Tibial nerve (tissue), 4 donors: ENCODE measurements at regions not wholly inside any gene's neighbourhood (a gene's known extent, or its start where the extent isn't known, plus 50 kb on each side); places are given as distances from the start of the nearest gene placed in this dataset.

Experiments
- DNase-seq, 2 donors: peaks; one replicate each; pipeline ENCODE4 v3.0.0-alpha.2; 2019; ENCODE audit warnings: low spot score in 2 of 2
- H3K27ac ChIP-seq, 4 donors: fragments of 200-600 bp; sonication (generic) in 3 of 4; one replicate each; pipeline ENCODE4 v1.5.1; 2017 to 2019; ENCODE audit warnings: mild to moderate bottlenecking in 1 of 4
- H3K27me3 ChIP-seq, 2 donors: fragments of 200-600 bp; sonication (generic) in 1 of 2; one replicate each; pipeline versions ENCODE4 v1.5.1 to v1.6.0; 2017 to 2019
- H3K36me3 ChIP-seq, 3 donors: fragments of 200-600 bp; sonication (generic); one replicate each; pipeline ENCODE4 v1.5.1; 2018 to 2019
- H3K4me1 ChIP-seq, 4 donors: fragments of 200-600 bp; sonication (generic) in 3 of 4; one replicate each; pipeline ENCODE4 v1.5.1; 2017 to 2019
- H3K4me3 ChIP-seq, 4 donors: fragments of 200-600 bp; sonication (generic) in 3 of 4; one replicate each; pipeline ENCODE4 v1.5.1; 2017 to 2019; ENCODE audit warnings: mild to moderate bottlenecking in 1 of 4, moderate library complexity in 1 of 4
- H3K9me3 ChIP-seq, 4 donors: fragments of 200-600 bp; sonication (generic) in 3 of 4; one replicate each; pipeline ENCODE4 v1.5.1; 2017 to 2019
- EP300 ChIP-seq, 2 donors: sonication (generic); formaldehyde crosslinking; IDR thresholded peaks; one replicate each; pipeline ENCODE4 v1.6.1; 2017; ENCODE audit warnings: antibody characterized with exemption in 2 of 2, mild to moderate bottlenecking in 1 of 2
- POLR2A ChIP-seq, 2 donors: fragments of 450-650 bp; IDR thresholded peaks; one replicate each; pipeline ENCODE4 v1.6.1; 2017; ENCODE audit warnings: antibody characterized with exemption in 2 of 2, mild to moderate bottlenecking in 2 of 2, moderate library complexity in 2 of 2
- WGBS, 2 donors: methylation state at CpG; one replicate each; pipeline ENCODE4 v1.1.5; 2018; 5-methylcytosine and 5-hydroxymethylcytosine counted together
- TF ChIP-seq, protein P1 (sequence below), 5 experiments: fragments of 200-600 bp in 3 of 5; fragments of 450-650 bp in 2 of 5; sonication (generic) in 3 of 5; IDR thresholded peaks; one replicate each; pipeline ENCODE4 v1.5.1; 2016 to 2019; ENCODE audit warnings: antibody characterized with exemption in 5 of 5, mild to moderate bottlenecking in 3 of 5, moderate library complexity in 2 of 5

DNA sequence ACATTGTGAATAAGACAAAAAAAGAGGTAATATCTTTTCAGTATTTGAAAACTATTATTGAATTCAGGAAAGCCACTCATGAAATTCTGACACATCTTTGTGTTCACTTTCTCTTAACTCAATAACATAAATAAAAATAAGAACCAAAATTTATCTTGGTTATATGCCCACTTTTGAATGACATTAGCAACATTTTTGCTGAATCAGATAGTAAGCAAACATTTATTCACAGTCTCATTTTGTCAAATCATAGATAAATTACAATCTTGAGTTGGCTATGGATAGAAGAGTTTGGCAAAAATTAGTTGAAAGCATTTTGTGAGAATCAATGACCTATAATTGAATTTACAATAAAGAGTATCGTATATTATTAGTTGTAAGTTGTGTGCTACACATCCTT, 545.1 kb upstream of the PKDCC start:
- H3K36me3 ChIP-seq, result no peaks in the 10 kb centered on the region
- H3K4me1 ChIP-seq, result no peaks in the 10 kb centered on the region
- H3K27me3 ChIP-seq, result no peaks in the 10 kb centered on the region
- TF ChIP-seq EP300 (IDR thresholded peaks at IDR 0.05) (no peak), POLR2A (IDR thresholded peaks at IDR 0.05) (no peak)
- TF ChIP-seq, protein P1, sequence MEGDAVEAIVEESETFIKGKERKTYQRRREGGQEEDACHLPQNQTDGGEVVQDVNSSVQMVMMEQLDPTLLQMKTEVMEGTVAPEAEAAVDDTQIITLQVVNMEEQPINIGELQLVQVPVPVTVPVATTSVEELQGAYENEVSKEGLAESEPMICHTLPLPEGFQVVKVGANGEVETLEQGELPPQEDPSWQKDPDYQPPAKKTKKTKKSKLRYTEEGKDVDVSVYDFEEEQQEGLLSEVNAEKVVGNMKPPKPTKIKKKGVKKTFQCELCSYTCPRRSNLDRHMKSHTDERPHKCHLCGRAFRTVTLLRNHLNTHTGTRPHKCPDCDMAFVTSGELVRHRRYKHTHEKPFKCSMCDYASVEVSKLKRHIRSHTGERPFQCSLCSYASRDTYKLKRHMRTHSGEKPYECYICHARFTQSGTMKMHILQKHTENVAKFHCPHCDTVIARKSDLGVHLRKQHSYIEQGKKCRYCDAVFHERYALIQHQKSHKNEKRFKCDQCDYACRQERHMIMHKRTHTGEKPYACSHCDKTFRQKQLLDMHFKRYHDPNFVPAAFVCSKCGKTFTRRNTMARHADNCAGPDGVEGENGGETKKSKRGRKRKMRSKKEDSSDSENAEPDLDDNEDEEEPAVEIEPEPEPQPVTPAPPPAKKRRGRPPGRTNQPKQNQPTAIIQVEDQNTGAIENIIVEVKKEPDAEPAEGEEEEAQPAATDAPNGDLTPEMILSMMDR (IDR thresholded peaks at IDR 0.05), result no peak
- no peak overlapping the region for H3K27ac ChIP-seq
- H3K9me3 ChIP-seq, result peaks cover 0 to 40% (median 2%) of the 10 kb centered on the region in 4 donors
- 62 to 82% methylated on average over 1 of the region's 1 CpG for WGBS, 2 donors
- DNase-seq, result no peak
- H3K4me3 ChIP-seq, result no peak overlapping the region

DNA sequence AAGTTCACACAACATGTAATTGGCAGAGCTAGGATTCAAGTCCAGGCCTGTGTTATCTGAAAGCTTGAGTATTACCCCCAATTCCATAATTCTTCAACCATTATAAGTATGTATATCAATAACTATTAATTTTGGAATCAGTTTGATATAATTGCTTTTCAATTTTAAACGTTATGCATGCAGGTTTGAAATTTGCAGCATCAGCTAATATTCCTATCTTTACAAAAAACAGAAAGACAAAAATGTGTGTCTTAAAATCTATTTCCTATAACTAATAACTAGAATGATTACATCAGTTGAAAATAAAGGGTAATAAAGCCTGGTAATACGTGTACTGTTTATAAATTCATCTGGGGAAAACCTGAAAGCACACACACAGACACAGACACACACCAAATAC, 543.3 kb upstream of the PKDCC start:
- no peak for DNase-seq
- no peaks in the 10 kb centered on the region for H3K36me3 ChIP-seq
- H3K9me3 ChIP-seq, result peaks cover 0 to 24% (median 0%) of the 10 kb centered on the region in 4 donors
- H3K4me3 ChIP-seq, result no peak overlapping the region
- H3K4me1 ChIP-seq, result no peaks in the 10 kb centered on the region
- H3K27me3 ChIP-seq, result no peaks in the 10 kb centered on the region
- 80 to 83% methylated on average over 2 of the region's 2 CpGs for WGBS, 2 donors
- TF ChIP-seq POLR2A (IDR thresholded peaks at IDR 0.05), result no peak
- TF ChIP-seq, protein P1 (IDR thresholded peaks at IDR 0.05), result no peak
- no peak for TF ChIP-seq EP300 (IDR thresholded peaks at IDR 0.05)
- H3K27ac ChIP-seq, result no peak overlapping the region

DNA sequence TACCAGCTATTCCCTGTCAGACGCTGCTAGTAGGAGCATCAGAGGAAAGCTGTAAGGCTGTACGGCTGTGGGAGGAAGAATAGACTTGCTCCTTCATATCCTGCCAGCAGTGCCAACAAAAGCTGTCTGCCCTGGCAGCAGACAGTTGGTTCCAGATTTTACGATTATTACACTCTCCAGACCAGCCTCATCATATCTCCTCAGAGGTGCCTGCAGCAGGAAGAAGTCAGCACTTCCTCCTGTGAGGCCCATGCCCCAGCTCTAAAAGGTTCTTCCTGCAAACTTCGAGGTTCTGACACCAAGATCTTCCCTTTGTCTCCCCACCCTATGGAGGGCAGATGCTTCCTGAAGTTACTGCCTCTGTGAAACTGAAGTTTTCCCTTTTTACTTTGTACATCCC, 537.7 kb upstream of the PKDCC start:
- no peaks in the 10 kb centered on the region for H3K36me3 ChIP-seq
- H3K4me1 ChIP-seq, result no peaks in the 10 kb centered on the region
- 35 to 53% methylated on average over 4 of the region's 4 CpGs for WGBS, 2 donors
- TF ChIP-seq POLR2A (IDR thresholded peaks at IDR 0.05) (no peak), EP300 (IDR thresholded peaks at IDR 0.05) (no peak)
- TF ChIP-seq, protein P1 (IDR thresholded peaks at IDR 0.05), result no peak
- H3K9me3 ChIP-seq, result no peaks in the 10 kb centered on the region
- no peaks in the 10 kb centered on the region for H3K27me3 ChIP-seq
- H3K4me3 ChIP-seq, result no peak overlapping the region
- no peak overlapping the region for H3K27ac ChIP-seq
- DNase-seq, result no peak

DNA sequence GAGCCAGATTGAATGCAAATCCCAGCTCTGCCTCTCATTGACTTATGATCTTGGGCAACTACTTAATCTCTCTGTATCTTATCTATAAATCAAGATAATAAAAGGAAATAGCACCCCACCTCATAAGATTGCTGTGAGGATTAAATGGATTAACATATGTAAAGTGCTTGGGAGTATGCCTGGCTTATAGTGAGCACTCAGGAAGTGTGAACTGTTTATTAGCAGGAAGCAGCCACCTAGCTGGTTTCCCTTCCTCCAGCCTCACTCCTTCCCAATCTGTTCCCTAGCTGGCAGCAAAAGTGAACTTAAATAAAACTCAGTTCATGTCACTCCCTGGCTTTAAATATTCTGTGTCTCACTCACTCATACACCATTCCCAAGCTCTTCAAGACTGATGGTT, 526.6 kb upstream of the PKDCC start:
- TF ChIP-seq EP300 (IDR thresholded peaks at IDR 0.05) (no peak), POLR2A (IDR thresholded peaks at IDR 0.05) (no peak)
- TF ChIP-seq, protein P1 (IDR thresholded peaks at IDR 0.05), result no peak
- H3K27ac ChIP-seq, result no peak overlapping the region
- H3K4me3 ChIP-seq, result no peak overlapping the region
- no peaks in the 10 kb centered on the region for H3K9me3 ChIP-seq
- H3K27me3 ChIP-seq, result no peaks in the 10 kb centered on the region
- H3K4me1 ChIP-seq, result no peaks in the 10 kb centered on the region
- no peaks in the 10 kb centered on the region for H3K36me3 ChIP-seq
- no peak for DNase-seq

DNA sequence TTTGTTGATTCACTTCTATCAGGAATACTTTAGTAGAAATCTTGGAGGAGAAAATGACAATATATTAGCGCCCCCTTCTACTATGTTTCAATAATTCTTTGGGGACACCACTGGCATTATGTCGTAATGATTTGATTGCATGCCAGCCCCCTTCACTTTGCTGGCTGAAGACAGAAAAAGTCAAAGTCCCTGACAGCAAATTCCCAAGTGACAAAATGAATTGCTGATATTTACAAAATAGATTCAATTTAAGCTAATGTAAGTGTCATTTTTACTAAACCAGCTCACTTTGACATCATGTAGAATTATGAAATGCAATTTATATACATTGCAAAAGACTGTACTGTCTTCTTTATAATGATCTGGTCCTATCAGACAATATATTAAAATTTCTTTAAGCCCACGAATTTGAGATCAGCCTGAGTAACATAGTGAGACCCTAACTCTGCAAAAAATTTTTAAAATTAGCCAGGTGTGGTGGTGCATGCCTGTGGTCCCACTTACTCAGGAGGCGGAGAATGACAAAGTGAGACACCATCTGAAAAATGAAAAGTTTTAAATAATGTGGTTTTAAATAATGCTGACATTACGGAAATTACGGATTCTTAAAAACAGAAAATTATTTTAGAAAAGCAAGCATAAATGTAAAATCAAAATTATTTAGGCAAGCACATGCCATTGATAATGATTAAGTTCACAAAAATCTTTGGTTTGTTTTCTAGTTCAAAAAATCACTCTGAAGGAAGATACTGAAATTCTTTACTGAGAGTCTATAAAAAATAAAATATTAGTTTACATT, 520.1 kb upstream of the PKDCC start:
- TF ChIP-seq EP300 (IDR thresholded peaks at IDR 0.05) (no peak), POLR2A (IDR thresholded peaks at IDR 0.05) (no peak)
- TF ChIP-seq, protein P1 (IDR thresholded peaks at IDR 0.05), result no peak
- peaks cover 0 to 5% (median 0%) of the 10 kb centered on the region in 4 donors for H3K9me3 ChIP-seq
- H3K27me3 ChIP-seq, result no peaks in the 10 kb centered on the region
- no peak overlapping the region for H3K4me3 ChIP-seq
- H3K27ac ChIP-seq, result no peak overlapping the region
- no peak for DNase-seq
- 83 to 86% methylated on average over 6 of the region's 6 CpGs for WGBS, 2 donors
- no peaks in the 10 kb centered on the region for H3K4me1 ChIP-seq
- H3K36me3 ChIP-seq, result no peaks in the 10 kb centered on the region
